Kidney tubule cell (primary cell): ENCODE measurements at regions not wholly inside any gene's neighbourhood (a gene's known extent, or its start where the extent isn't known, plus 50 kb on each side); places are given as distances from the start of the nearest gene placed in this dataset.
A peak's percentile ranks its signal among the peaks of the same experiment; 100 is the strongest.

Experiments
- DNase-seq: peaks from one replicate; pipeline ENCODE4 v3.0.0-alpha.2; 2018; ENCODE audit warnings: low spot score

DNA sequence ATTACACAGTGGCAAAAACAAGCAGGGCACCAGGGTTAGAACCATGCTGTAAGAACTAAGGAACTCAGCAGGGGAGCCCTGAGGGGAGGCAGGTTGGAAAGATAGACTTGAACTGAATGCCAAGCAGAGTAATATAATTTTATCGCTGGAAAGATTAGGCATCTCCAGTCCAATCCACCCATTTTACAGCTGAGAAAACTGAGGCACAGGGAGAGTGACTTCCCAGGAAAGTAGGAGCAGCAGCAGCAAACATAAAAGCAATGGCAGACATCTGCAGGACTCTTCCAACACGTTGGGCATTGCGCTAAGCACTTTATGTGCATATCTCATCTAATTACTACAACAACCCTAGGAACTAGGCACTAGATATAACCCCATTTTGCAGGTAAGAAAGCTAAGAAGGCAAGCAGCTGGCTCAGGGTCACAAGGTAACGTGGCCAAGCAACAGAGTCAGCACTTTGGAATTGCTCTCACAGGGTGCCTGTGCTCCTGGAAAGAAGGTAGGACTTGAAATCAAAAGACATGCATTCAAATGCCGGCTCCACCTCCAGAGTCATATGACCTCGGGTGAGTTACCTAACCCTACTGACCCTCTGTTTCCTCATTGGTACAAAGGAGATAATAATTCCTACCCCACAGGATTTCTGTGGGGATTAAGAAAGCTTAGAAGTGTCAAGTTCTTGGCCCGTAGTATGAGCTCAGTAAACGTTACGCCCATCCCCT is 215.3 kb downstream of the BARX2 start:
- no peak for DNase-seq

DNA sequence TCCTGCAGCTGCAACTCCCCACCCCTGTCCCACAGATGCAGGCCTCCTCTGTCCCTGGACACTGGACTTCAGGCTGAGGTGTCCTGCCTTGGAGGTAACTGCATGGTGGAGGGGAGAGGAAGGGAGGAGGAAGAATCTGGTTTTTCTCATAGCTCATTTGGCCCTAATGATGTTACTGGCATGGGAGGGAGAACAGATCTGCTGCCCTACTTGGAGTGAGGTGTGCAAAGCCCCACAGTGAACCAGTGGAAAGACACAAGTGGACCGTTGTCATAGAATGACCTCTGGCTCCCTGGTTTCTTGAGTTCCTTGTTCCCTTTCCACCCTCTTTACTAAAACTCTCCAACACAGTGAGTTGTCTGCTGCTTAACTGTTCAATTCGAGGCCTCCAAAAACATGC is 215.9 kb downstream of the BARX2 start:
- no peak for DNase-seq

DNA sequence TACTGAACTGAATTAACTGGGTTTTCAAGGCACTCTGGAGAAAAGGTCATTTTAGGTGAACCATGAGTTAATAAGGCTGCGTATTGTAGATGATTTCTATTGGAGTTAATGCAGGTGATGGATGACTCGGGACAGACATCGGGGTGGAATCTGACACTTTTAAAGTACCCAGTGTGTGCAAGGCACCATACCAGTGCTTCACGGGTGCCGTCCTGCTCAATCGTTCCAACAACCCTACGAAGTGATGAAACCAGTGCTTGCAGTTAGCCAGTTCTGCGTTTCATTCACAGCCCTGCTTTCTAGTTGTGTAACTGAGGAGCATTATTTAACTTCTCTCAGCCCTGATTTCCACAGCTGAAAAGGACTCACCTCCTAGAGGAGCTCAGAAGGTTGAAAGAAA is 216.5 kb downstream of the BARX2 start:
- no peak for DNase-seq

DNA sequence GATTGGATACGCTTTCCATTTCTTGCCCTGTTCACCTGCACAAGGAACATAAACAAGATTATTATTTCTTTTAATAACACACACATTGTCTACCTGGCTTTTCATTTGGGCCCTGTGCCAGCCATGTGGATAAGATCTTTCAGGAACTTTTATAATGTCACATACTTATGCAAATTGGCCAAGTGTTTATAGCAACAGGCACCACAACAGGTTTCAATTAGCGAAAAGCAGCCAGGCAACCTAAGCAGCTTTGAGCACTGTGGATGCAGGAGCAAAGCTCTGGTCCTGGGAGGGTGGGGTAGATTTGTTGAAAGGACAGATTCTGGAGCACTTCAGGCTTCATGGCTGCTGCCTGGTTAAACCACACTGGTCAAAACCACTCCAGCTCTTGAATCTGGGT is 217.4 kb downstream of the BARX2 start:
- peak; percentile 16 for DNase-seq

DNA sequence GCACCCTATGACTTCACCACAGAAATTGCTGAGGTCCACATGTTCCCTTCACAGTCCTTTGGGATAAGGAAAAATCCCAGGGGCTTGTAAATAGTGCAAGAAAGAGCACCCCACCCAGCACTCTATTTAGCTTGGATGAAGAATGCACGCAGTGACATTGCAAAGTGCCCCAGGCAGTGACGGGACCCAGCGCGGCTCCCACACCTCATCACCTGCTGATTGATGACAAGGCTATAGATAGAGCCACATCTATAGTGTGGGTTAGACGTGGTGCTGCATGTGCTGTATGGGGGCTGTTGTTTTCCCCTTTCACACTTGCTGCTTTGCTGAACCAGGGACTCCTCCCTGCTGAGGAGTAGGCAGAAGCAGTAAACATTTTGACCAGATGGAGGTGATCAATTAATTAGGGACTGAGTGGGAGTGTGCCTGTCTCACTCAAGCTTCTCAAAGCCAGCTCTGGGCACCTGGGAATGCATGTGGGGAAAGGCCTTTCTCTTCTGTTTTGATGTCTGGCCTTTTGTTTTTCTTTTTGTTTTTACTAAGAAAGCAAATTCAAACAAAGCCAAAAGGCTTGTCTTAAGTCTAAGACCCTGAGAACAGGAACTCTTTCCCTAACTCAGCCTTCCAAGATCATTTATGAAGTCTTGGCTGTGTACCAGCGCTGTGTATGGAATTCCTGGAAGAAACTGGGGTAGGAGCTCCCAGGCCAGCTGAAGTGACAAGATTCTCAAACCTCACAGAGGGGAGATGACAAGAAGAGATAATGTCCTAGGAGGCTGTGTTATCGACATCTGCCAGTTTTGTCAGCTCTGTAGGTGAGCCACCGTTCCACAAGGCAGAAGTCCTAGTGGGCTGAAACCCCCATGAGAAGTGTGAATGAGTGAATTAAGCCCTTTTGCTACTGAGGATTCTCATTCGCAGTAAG is 219.7 kb downstream of the BARX2 start:
- no peak for DNase-seq

DNA sequence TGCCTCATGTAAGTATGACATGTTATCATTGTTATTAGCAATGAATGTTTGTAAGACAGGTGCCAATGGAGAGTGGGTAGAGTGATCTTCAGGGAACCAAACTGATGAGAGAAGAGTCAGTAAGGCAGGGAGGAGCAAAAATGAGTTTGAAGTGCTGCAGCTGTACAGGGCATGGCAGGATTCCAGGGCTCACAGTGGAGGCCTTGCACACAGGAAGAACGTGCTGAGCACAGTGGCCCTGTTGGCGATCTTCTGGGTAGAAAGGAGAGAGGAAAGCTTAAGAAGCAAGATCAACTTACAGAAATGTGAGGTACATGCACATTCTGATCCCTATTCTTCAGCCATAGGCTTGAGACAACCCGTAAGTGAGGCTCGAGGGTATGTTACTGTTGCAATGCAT is 219.3 kb upstream of the TMEM45B start:
- DNase-seq = no peak

DNA sequence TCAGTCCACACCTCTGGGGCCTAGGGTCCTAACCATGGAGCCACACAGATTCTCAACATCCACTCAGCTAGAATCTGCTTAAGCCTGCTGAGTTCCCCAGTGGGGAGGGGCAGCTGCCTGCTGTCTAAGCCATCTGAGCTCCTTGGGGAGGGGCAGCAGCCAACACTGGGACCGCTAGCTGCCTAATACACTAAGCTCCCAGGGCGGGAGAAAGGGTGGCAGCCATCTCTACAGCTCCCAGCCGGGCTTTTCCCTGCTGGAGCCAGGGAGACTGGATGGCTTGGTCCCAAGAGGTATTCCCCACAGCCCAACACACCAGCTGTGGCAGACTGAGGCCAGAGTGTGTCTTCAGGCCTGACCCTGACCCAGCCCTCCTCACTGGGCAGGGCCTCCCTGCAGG is 217.3 kb upstream of the TMEM45B start:
- DNase-seq = no peak

DNA sequence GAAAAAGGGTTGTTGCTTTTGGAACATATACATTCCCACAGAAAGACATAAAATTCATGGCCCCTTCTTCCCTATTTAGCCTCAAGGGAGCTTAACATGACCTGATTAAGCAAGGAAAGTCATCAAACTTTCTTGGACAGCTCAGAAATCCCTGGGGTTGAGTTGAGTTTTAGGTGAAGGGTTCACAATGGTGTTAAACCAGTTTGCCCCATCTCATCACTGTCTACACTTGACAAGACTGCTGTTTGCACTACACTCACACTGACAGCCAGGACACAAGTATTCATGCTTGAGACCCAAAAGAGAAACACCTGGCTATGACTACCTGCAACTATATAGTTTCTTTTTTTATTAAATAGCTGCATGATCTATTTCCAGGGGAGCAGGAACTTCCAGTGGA is 209.8 kb upstream of the TMEM45B start:
- DNase-seq = no peak

DNA sequence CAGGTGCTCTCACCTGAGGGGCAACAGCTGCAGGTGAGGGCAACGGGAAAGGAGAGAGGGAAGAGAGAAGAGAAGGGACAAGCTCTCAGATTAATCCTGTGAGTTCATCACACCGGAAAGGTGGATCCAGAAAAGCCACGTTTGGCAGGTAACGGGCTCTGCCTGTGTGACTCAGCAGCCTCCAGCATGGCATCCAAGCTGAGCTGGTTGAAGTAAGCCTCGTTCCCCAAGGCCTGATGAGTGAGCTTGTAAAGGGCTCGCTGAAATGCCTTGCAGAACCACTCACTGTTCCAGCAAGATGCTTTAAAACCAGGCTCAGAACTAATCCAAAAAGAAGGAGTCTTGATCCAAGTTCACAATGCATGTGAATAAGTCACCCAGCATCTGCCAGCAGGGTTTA is 206.9 kb upstream of the TMEM45B start:
- peak; percentile 4 for DNase-seq

- no peak for DNase-seq
Measured at GRCh38 chr11:129610125-129610524, 205.5 kb upstream of the TMEM45B start.

- DNase-seq = no peak
Measured at GRCh38 chr11:129610545-129610944, 205.1 kb upstream of the TMEM45B start.

DNA sequence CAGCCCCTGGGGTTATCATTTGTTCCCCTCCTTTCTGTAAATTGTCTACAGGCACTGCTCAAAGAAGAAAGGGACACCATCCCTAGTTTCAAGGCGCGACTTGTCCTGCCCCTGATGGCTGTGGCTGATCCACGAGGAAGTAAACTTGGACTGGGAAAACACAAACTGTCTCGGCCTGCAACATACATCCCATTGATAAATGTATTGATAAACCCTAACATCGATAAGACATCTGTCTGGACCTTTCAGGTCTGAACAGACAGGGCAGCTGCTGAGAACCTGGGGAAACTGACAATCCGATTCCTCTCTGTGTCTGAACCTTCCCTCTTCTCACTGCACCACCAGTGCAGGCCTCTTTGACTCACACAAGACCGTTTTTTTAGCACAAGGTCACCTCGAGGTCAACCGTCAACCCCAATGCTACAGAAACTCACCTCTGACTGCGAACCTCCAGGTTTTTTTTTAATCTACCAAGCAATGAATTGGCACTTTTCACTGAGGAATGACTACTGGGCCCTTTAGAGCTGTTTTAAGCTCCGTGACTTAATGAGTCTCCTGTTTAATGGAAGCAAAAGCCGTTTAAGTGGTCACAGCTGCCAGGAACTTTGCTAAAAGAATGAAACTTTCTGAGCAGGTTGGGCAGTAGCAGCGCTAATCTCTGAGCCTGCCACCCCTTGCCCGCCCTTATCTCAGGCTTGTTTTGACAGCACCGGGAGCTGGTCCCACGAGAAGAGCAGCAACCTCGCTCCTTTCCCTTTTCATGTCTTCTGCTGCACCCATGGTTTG is 203.8 kb upstream of the TMEM45B start:
- no peak for DNase-seq

DNA sequence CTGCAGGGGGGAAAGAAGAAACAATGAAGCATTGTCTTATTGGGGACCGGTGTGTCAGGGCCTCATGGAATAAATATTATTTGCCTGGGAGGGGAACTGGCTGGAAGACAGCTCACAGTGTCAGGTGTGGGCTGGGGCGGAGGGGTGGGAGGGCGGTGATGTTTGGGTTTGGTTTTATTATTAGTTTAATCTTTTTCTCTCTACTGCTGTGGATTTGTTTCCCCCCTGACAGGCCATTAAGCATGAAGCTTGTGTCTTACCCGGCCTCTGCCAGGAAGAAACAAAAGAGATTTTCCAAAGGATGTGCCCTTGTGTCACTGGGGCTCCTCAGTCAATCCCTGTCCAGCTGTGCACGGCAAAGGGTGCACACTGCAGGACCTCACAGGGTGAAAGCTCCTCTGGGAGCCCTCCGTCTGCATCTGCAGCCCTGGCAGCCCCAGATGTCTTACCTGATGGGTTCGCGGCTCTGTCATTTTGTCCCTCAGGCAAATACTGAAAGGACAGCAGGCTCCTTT is 203.1 kb upstream of the TMEM45B start:
- no peak for DNase-seq

DNA sequence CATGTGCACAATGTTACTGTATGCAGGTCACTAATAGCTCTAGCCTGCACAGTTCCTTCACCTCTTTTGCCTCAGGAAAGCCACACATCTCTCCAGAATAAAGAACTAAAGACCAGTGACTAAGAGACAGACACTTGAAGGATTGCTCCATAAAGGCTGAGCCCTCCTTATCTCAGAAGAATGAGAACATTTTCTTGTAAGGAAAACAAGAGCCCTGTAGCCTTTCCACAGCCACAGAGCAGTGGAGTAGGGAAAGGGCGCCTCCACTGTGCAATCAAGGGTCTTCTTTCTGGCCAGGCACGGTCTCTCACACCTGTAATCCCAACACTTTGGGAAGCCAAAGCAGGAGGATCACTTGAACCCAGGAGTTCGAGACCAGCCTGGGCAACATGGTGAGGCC is 202.6 kb upstream of the TMEM45B start:
- no peak for DNase-seq

GRCh38 chr11:129614256-129614944 is 201.2 kb upstream of the TMEM45B start:
- no peak for DNase-seq

- DNase-seq = no peak
Measured at GRCh38 chr11:129618046-129618569, 197.5 kb upstream of the TMEM45B start.

DNA sequence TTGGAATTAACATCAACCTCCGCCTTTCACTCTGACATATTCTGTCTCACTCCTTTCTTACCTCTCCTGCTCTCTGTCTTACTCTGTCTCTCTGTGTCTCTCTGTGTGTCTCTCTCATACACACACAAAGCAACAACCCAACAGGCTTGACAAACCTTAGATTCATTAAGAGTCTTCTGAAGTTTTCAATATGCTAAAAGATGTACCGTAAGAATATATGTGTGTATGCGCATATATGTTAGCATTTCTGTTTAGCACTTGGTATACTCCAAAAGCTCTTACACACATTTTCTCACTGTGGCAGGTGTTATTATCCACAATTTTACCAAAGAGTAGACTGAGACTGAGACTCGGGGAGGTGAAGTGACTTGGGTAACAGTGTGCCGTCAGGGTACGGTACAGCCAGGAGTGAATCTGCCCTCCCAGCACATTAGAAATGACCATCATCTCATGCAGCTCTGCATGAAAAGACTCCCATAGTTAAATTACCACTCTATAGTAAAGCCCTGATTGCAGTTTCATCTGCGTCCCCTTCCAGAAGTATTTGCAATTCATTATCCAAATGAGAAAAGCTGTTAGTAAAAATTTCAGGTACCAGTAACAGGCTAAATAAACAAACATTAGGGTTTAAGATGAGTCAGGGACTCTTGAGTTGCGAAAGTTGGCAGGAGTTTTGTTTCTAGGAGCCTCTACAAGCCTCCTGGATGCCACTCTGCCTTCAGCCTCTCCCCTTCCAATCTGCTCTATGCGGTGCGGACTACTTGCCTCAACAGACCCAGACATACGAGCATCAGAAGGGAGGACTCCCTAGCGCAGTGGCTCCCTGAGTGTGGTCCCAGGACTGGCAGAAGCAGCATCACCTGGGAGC is 195.2 kb upstream of the TMEM45B start:
- DNase-seq = no peak

DNA sequence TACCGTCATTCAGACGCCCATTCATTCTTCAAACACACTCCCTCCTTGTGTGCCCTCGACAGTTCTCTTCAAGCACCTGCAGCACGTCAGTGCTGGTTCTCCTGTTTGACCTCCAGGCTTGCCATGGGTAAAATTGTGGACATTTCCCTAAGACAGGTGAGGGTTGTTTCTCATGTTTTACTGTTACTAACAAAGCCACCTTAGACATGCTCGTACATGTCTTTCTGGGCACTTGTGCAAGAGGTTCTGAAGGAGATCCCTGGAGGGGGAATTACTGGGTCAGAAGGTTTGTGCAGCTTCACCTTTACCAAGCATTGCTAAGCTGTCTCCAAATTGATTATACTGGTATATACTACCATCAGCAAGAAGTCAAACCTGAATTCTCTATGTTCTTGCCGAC is 189.7 kb upstream of the TMEM45B start:
- DNase-seq = no peak

DNA sequence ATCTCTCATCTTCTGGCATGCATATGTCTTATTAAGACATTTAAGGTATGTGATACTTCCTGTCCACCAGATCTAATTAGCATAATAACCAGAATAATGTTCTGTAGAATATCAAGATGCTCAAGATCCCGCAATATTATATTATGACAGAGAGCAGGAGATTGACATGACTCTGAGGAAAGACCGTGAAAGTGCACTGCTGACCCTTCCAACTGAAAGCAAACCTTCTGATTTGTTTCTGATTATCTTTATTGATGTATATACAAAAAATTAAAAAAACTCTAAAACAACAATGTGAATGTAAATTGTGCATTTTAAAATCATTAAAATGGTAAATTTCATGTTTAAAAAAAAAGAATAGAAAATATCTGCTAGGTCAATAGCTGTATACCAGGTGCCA is 184.4 kb upstream of the TMEM45B start:
- no peak for DNase-seq

- no peak for DNase-seq
Measured at GRCh38 chr11:129636926-129637325, 178.7 kb upstream of the TMEM45B start.

- peak; percentile 62 for DNase-seq
Measured at GRCh38 chr11:129637473-129637872, 178.2 kb upstream of the TMEM45B start.
